HFF-Myc (cell line): ENCODE measurements at regions not wholly inside any gene's neighbourhood (a gene's known extent, or its start where the extent isn't known, plus 50 kb on each side); places are given as distances from the start of the nearest gene placed in this dataset.

Experiments used
- DNase-seq: peaks from one replicate; pipeline ENCODE4 v3.0.0-alpha.2; 2011; ENCODE audit warnings: low read depth; ENCODE audit errors: extremely low read depth
- H3K4me3 ChIP-seq: replicated peaks from 2 replicates; pipeline ENCODE4 v1.5.1; 2011; ENCODE audit warnings: low read depth, mild to moderate bottlenecking, control low read depth, low read length
- TF ChIP-seq, protein P1 (sequence below): IDR thresholded peaks from 2 replicates; pipeline ENCODE4 v1.5.1; 2012; ENCODE audit warnings: mild to moderate bottlenecking, low read depth, low read length, control low read depth; ENCODE audit errors: missing control alignments

- DNase-seq: no peak
- no peak overlapping the region for H3K4me3 ChIP-seq
- TF ChIP-seq, protein P1, sequence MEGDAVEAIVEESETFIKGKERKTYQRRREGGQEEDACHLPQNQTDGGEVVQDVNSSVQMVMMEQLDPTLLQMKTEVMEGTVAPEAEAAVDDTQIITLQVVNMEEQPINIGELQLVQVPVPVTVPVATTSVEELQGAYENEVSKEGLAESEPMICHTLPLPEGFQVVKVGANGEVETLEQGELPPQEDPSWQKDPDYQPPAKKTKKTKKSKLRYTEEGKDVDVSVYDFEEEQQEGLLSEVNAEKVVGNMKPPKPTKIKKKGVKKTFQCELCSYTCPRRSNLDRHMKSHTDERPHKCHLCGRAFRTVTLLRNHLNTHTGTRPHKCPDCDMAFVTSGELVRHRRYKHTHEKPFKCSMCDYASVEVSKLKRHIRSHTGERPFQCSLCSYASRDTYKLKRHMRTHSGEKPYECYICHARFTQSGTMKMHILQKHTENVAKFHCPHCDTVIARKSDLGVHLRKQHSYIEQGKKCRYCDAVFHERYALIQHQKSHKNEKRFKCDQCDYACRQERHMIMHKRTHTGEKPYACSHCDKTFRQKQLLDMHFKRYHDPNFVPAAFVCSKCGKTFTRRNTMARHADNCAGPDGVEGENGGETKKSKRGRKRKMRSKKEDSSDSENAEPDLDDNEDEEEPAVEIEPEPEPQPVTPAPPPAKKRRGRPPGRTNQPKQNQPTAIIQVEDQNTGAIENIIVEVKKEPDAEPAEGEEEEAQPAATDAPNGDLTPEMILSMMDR: no peak
Measured at GRCh38 chr4:132062611-132063239, 1086.4 kb upstream of the PCDH10 start.

GRCh38 chr4:132063829-132064228 lies 1085.3 kb upstream of the PCDH10 start:
- no peak overlapping the region for H3K4me3 ChIP-seq
- no peak for DNase-seq
- TF ChIP-seq, protein P1: no peak

DNA sequence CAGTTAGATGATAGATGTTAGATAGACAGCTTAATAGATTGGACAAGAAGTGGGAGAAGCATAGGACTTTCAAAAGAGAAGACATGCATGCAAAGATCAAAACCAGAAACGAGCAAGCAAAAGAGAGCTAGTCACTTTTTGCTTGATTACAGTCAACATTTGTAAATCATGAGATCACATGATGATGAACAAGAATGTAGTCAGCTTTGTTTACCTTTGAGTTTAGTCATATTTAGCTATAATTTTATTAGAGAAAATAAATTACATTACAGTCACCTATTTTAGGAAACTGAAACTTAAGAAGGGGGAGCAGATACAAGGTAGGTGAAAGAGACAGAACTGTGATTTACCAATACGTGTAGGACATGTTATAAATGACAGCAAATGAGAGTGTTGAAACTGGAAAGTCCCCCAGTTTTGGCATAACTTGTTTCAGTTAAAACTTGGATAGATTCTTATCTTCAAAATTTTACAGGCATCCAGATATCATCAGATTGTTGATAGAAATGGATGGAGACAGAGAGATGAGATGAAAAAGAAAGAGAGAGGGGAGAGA lies 1083.1 kb upstream of the PCDH10 start:
- DNase-seq: no peak
- TF ChIP-seq, protein P1: no peak
- H3K4me3 ChIP-seq: no peak overlapping the region

GRCh38 chr4:132071815-132072214 lies 1077.3 kb upstream of the PCDH10 start:
- no peak for DNase-seq
- TF ChIP-seq, protein P1: no peak
- H3K4me3 ChIP-seq: no peak overlapping the region

- no peak overlapping the region for H3K4me3 ChIP-seq
- no peak for DNase-seq
- TF ChIP-seq, protein P1: no peak
Measured at GRCh38 chr4:132076829-132077228, 1072.3 kb upstream of the PCDH10 start.

- DNase-seq: no peak
- TF ChIP-seq, protein P1: no peak
- no peak overlapping the region for H3K4me3 ChIP-seq
Measured at GRCh38 chr4:132085105-132085504, 1064.0 kb upstream of the PCDH10 start.

DNA sequence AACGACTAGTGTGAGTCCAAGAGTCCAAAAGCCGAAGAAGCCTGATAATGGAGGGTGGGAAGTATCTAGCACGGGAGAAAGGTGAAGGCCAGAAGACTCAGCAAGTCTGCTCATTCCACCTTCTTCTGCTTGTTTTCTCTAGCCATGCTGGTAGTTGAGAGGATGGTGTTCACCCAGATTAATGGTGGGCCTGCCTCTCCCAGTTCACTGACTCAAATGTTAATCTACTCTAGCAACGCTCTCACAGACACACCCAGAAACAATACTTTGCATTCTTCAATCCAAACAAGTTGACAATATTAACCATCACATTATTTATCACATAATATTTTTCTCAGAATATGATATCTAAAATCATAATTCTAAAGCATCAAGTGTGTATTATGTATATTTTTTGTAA lies 1055.1 kb upstream of the PCDH10 start:
- no peak for DNase-seq
- no peak overlapping the region for H3K4me3 ChIP-seq
- TF ChIP-seq, protein P1: no peak
